ENCODE measurements at regions not wholly inside any gene's neighbourhood (a gene's known extent, or its start where the extent isn't known, plus 50 kb on each side); places are given as distances from the start of the nearest gene placed in this dataset.
"Not testable (repeated sequence)": the region's sequence is repeated elsewhere in the genome, so short reads cannot be mapped to it uniquely, and the experiment has no call there.

DNA sequence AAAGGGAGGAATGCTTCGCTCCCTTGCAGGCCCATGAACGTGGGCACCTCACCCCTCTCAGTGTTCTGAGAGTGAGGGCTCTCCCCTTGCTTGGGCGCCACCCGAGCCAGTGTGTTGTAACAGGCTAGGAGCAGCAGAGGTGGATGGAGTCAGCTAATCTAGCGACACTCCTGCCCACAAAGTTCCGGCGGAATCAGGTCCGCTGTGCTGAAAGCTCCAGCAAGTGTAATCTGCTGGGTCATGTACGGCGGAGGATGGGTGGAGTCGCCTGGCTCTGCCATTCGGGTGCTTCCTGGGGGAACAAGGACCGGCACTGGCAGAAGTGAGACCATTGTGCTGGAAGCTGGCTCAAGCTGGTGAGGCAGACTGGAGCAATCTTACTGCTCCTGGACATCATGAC, 1310.1 kb downstream of the EPHA7 start:
- no peak overlapping the region for H3K4me3 ChIP-seq (ENCODE audit: low read length)
- TF ChIP-seq, protein P1, sequence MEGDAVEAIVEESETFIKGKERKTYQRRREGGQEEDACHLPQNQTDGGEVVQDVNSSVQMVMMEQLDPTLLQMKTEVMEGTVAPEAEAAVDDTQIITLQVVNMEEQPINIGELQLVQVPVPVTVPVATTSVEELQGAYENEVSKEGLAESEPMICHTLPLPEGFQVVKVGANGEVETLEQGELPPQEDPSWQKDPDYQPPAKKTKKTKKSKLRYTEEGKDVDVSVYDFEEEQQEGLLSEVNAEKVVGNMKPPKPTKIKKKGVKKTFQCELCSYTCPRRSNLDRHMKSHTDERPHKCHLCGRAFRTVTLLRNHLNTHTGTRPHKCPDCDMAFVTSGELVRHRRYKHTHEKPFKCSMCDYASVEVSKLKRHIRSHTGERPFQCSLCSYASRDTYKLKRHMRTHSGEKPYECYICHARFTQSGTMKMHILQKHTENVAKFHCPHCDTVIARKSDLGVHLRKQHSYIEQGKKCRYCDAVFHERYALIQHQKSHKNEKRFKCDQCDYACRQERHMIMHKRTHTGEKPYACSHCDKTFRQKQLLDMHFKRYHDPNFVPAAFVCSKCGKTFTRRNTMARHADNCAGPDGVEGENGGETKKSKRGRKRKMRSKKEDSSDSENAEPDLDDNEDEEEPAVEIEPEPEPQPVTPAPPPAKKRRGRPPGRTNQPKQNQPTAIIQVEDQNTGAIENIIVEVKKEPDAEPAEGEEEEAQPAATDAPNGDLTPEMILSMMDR (conservative IDR thresholded peaks at IDR 0.05; ENCODE audit: low read length), result no peak
- no peak for DNase-seq (ENCODE audit: low read depth)

DNA sequence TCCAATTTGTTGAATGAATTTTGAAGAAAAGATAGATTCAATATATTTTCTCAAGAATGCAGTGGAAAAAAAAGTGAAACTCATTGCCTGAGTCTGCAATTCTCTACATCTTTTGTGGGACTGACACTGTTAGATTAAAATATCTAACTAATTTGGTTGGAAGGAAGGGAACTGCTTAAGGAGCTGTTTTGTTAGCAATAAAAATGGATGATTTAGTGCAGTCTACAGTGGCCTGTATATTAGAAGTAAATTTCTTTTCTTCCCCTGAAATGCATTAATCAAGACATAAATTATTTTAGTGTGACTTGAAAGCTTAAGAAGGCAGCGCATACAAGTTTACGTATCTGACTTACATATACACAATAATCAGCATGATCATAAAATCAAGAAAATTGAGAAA, 1332.6 kb downstream of the EPHA7 start:
- no peak for DNase-seq (ENCODE audit: low read depth)
- H3K4me3 ChIP-seq (ENCODE audit: low read length), result no peak overlapping the region
- TF ChIP-seq, protein P1 (conservative IDR thresholded peaks at IDR 0.05; ENCODE audit: low read length), result no peak

DNA sequence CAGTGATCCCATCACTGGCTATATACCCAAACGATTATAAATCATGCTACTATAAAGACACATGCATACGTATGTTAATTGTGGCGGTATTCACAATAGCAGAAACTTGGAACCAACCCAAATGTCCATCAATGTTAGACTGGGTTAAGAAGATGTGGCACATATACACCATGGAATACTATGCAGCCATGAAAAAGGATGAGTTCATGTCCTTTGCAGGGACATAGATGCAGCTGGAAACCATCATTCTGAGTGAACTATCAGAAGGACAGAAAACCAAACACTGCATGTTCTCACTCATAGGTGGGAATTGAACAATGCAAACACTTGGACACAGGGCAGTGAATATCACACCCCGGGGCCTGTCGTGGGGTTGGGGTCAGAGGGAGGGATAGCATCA, 1335.4 kb downstream of the EPHA7 start:
- H3K4me3 ChIP-seq (ENCODE audit: low read length); DNase-seq (ENCODE audit: low read depth): not testable (repeated sequence)

DNA sequence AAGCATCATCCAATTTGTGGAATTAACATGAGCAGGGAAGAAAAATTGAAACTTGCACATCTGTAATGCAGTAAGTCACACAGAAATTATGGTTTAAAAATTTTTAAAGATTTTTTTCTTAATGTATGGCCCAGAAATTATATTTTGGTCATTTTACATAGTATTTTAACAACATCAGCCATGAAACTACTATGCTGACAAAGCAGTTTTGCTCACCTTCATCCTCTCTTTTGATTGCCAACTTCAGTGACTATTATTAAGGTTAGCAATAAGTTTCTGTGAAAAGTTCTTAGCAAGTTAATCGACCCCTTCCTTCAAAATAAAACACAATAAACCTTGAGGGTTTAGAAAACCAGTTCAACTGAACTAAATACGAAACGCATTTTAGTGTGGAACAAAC, 1347.0 kb downstream of the EPHA7 start:
- no peak for DNase-seq (ENCODE audit: low read depth)
- no peak overlapping the region for H3K4me3 ChIP-seq (ENCODE audit: low read length)
- TF ChIP-seq, protein P1 (conservative IDR thresholded peaks at IDR 0.05; ENCODE audit: low read length), result no peak

DNA sequence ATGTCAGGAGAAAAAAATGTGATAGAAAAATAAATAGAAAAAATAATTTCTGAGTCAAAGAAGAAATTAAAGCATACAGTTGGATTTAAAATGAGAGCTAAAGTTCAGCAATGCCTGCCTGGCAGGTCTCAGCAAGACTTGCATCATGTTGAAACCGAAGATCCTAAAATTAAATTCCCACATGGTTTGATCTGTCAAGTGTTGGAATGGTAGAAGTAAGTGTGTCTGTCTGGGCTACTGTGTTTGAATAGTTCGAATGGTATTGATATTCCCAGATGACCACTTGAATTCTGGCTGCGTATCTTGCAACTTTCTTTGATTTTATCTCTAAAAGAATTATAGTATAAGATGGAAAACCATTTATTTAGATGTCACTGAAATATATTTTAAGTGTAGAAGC, 1349.6 kb downstream of the EPHA7 start:
- no peak overlapping the region for H3K4me3 ChIP-seq (ENCODE audit: low read length)
- TF ChIP-seq, protein P1 (conservative IDR thresholded peaks at IDR 0.05; ENCODE audit: low read length), result no peak
- no peak for DNase-seq (ENCODE audit: low read depth)

DNA sequence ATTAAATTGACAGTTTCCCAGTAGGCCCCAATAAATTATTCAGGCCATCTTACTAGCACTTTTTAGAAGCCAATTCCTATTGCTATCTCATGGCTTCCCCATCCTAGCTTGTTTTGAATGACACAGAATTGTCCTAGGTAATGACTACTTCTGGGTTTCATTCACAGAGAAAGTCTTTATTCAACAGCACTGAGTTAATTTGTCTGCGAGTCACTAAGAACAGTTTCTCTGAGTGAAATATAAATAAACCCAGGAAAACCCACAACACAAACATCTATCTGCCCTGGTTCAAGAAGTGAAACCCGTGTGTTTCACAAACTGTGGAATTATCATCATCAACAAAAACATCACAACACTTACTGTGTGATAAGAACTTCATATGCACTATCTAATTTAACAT, 1366.8 kb downstream of the EPHA7 start:
- TF ChIP-seq, protein P1 (conservative IDR thresholded peaks at IDR 0.05; ENCODE audit: low read length), result no peak
- no peak for DNase-seq (ENCODE audit: low read depth)
- no peak overlapping the region for H3K4me3 ChIP-seq (ENCODE audit: low read length)

DNA sequence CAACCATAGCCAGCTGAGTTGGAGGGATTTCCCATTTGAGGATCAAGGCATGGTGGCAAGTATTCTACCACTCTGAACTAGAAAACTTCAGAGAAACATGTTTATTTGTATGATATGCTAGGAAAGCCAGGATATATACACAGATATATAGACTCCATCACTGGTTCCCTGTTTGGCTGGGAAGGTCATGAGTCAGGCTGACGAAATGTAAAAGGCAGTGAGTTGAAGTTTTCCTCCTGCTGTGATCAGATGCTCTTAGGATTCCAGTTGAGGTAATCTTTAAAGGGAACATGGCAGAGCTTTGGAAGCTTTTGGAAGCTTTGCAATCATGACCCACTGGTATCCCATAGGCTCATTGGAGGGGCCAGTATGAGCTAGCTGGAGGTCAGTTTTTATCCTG, 1369.1 kb downstream of the EPHA7 start:
- DNase-seq (ENCODE audit: low read depth), result no peak
- TF ChIP-seq, protein P1 (conservative IDR thresholded peaks at IDR 0.05; ENCODE audit: low read length), result no peak
- H3K4me3 ChIP-seq (ENCODE audit: low read length), result no peak overlapping the region

DNA sequence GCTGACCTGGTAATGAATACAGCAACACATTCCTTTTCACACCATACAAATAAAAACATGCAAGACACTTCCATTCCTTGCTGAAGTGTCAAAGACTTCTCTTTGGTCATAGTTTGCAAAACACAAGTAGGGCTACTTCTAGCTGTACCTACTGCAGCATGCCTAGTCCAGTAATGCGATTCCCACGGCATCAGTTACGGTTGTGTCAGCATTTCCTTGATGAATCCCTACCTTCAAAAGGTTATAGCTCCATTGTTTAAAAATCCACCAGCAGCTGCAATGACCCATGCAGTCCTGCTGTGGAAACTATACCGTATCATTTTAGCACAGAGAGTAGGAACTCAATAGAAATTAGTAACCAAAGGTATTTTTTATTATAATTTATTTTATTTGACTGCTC, 1371.5 kb downstream of the EPHA7 start:
- TF ChIP-seq, protein P1 (conservative IDR thresholded peaks at IDR 0.05; ENCODE audit: low read length), result no peak
- no peak for DNase-seq (ENCODE audit: low read depth)
- no peak overlapping the region for H3K4me3 ChIP-seq (ENCODE audit: low read length)
